ENCODE measurements at regions not wholly inside any gene's neighbourhood (a gene's known extent, or its start where the extent isn't known, plus 50 kb on each side); places are given as distances from the start of the nearest gene placed in this dataset.
"Not testable (repeated sequence)": the region's sequence is repeated elsewhere in the genome, so short reads cannot be mapped to it uniquely, and the experiment has no call there.

GRCh38 chr9:74414325-74414724, 82.8 kb upstream of the RORB start:
- DNase-seq (ENCODE audit: low read depth in 2 of 2), result no peak

- no peak for DNase-seq (ENCODE audit: low read depth in 2 of 2)
These were observed 81.1 kb upstream of the RORB start for GRCh38 chr9:74415995-74416394.

- not testable (repeated sequence) for DNase-seq (ENCODE audit: low read depth in 2 of 2)
These were observed 72.6 kb upstream of the RORB start for GRCh38 chr9:74424488-74424887.

GRCh38 chr9:74431467-74431866, 65.7 kb upstream of the RORB start:
- DNase-seq (ENCODE audit: low read depth in 2 of 2), result no peak

- no peak for DNase-seq (ENCODE audit: low read depth in 2 of 2)
These were observed 53.9 kb upstream of the RORB start for GRCh38 chr9:74443036-74443750.

GRCh38 chr9:74444369-74444768, 52.8 kb upstream of the RORB start:
- no peak for DNase-seq (ENCODE audit: low read depth in 2 of 2)

All from dermis microvascular lymphatic vessel endothelial cell (primary cell).